Activated CD4-positive, alpha-beta memory T cell treated with anti-CD3 and anti-CD28 coated beads, Interleukin-2, amount 10 ng/mL, durations not matched to agents 7 days and 5 days (primary cell): ENCODE measurements at regions not wholly inside any gene's neighbourhood (a gene's known extent, or its start where the extent isn't known, plus 50 kb on each side); places are given as distances from the start of the nearest gene placed in this dataset.
"Not testable (repeated sequence)": the region's sequence is repeated elsewhere in the genome, so short reads cannot be mapped to it uniquely, and the experiment has no call there.

ENCODE experiments used
- CTCF ChIA-PET: fragments of 350-600 bp; sonication (Branson Sonifier 250); formaldehyde crosslinking; loops from one replicate; lab custom pipeline; 2021; ENCODE audit warnings: antibody characterized with exemption, inconsistent platforms; lab: Charles Lee
- POLR2A ChIA-PET: fragments of 350-600 bp; sonication (Branson Sonifier 250); formaldehyde crosslinking; loops from one replicate; lab custom pipeline; 2021; ENCODE audit warnings: antibody characterized with exemption; lab: Charles Lee
- DNase-seq: peaks from one replicate; pipeline ENCODE4 v3.0.0-alpha.2; 2020
- H3K27ac Mint-ChIP-seq: one replicate; pipeline ENCODE4 v1.8.0; 2021; ENCODE audit warnings: mild to moderate bottlenecking, mixed read lengths
- H3K27me3 Mint-ChIP-seq: one replicate; pipeline ENCODE4 v1.8.0; 2021; ENCODE audit warnings: mixed read lengths
- H3K36me3 Mint-ChIP-seq: one replicate; pipeline ENCODE4 v1.8.0; 2021; ENCODE audit warnings: low read depth, mixed read lengths
- H3K4me1 Mint-ChIP-seq: one replicate; pipeline ENCODE4 v1.8.0; 2021; ENCODE audit warnings: mixed read lengths
- H3K4me3 Mint-ChIP-seq: one replicate; pipeline ENCODE4 v1.8.0; 2021; ENCODE audit warnings: mild to moderate bottlenecking, mixed read lengths
- H3K9me3 Mint-ChIP-seq: one replicate; pipeline ENCODE4 v1.8.0; 2021; ENCODE audit warnings: mixed read lengths

DNA sequence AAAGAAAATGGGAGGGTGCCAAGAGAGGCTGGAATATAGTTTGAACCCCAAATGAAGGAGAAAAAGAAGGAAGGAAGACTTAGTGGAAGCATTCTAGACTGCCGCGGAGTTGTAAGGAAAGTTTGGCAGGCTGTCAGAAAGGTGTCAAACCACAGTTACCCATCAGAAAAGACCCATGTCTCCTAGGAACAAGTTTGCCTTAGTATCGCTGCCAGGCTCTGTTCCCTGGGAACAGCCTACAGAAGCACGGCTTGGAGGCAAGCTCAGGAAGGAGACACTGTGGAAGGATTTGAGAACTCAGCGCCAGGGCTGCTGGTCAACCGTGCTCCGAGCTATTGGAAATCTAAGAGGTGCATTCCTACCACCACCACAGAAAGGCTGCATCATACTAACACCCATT lies 197.4 kb downstream of the RRAGC start:
- POLR2A ChIA-PET: no interaction called here
- no peak for DNase-seq
- Mint-ChIP-seq H3K4me1 (no peaks in the 10 kb centered on the region), H3K27ac (no peak overlapping the region), H3K27me3 (peaks cover 9% of the 10 kb centered on the region), H3K4me3 (no peak overlapping the region), H3K36me3 (no peaks in the 10 kb centered on the region), H3K9me3 (peaks cover 3% of the 10 kb centered on the region)
- CTCF ChIA-PET: interaction anchor here (0.6 kb wide), 1 partner anchor 262 kb away, joined by 3 read pairs; no protein-coding TSS in a partner anchor

DNA sequence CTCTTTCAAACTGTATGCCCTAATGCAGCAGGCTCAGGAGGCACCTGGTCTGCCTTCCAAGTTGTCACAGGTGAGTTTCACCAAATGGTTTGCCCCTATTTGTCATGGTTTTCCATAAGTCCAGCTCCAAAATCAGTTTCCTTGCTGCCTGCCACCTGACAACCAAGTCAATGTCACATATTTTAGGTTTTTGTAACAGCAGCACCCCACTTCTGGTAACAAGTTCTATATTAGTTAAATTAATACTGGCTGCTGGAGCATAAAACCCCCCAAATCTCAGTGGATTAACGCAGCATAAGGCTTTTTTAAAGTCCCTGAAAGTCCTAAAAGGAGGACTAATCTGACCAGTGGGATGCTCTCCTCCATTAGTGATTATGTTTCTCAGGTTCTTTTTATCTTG lies 200.7 kb downstream of the RRAGC start:
- Mint-ChIP-seq H3K27ac (no peak overlapping the region), H3K27me3 (peaks cover 17% of the 10 kb centered on the region), H3K9me3 (peaks cover 3% of the 10 kb centered on the region), H3K36me3 (no peaks in the 10 kb centered on the region), H3K4me1 (no peaks in the 10 kb centered on the region), H3K4me3 (no peak overlapping the region)
- ChIA-PET POLR2A (no interaction called here), CTCF (no interaction called here)
- DNase-seq: no peak

DNA sequence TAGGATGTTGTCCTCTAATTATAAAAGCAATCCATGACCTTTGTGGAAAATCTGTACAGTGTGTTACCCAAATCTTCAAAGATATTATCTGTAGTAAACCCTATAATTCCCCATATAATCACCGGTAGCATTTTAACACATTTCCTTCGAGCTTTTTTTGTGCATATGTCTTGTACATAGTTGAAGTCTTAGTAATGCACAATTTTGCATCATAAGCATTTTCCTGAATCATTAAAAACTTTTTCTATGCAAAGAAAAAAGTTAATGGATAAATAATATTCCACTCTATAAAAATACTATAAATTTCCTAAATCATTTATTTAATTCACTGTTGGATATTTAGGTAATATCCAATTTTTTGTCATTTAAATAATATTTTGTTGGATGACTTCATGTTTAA lies 201.7 kb downstream of the RRAGC start:
- peaks cover 15% of the 10 kb centered on the region for H3K27me3 Mint-ChIP-seq
- no peaks in the 10 kb centered on the region for H3K4me1 Mint-ChIP-seq
- ChIA-PET CTCF (no interaction called here), POLR2A (no interaction called here)
- H3K4me3 Mint-ChIP-seq: no peak overlapping the region
- peaks cover 3% of the 10 kb centered on the region for H3K9me3 Mint-ChIP-seq
- no peak for DNase-seq
- H3K36me3 Mint-ChIP-seq: no peaks in the 10 kb centered on the region
- H3K27ac Mint-ChIP-seq: no peak overlapping the region

DNA sequence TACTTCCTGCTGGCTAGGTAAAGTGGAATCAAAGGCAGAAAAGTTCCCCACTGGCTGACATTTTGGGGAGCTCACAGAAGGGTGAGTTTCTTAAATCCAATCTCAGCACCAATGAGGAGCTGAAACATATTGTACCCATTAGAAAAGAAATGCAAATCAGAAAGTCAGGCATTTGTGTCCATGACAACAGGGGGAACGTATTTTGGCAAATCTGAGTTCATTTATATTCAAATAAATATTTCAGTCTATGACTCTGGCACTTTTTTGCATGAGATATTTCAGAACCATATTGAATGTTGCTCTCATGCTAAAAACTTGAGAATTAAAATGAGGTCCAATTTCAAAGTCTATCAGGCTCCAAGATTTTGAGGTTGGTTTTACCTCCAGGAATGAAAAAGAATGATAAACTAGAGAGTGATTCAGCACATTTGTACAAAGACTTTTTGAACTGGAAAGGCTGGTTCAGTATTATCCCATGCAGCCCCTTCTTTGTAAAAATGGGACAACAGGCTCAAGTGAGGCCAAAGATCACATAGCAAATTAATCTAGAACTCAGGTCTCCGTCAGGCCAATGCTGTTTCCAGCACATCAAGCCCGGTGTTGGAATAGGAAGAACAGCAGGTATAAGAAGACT lies 202.2 kb downstream of the RRAGC start:
- no peaks in the 10 kb centered on the region for H3K36me3 Mint-ChIP-seq

DNA sequence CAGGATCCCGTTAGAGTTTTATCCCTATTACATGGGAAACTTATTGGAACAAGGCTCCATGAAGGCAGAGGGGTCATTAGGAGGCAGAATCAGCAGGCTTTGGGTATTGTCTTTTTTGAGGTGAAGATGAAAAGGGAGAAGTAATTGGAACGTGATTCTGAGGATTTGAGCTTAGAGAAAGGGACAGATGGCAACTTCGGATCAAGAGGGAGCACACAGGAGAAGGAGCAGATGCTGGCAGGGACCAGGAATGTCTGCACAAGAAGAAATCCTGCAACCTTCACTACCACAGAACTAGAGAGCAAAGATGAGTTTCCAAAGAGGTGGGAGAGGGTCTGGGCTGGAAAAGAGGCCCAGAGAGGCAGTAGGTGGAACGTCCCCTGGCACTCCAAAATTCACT lies 202.8 kb downstream of the RRAGC start:
- Mint-ChIP-seq H3K4me3 (no peak overlapping the region), H3K36me3 (no peaks in the 10 kb centered on the region), H3K27ac (no peak overlapping the region), H3K27me3 (peaks cover 16% of the 10 kb centered on the region), H3K4me1 (no peaks in the 10 kb centered on the region), H3K9me3 (peaks cover 3% of the 10 kb centered on the region)
- no peak for DNase-seq
- POLR2A ChIA-PET: no interaction called here
- CTCF ChIA-PET: no interaction called here

More for the DNA sequence above, 202.2 kb downstream of the RRAGC start:
- Mint-ChIP-seq H3K4me3 (no peak overlapping the region), H3K27ac (no peak overlapping the region), H3K9me3 (peaks cover 3% of the 10 kb centered on the region), H3K4me1 (no peaks in the 10 kb centered on the region), H3K27me3 (peaks cover 16% of the 10 kb centered on the region)
- no peak for DNase-seq
- ChIA-PET CTCF (no interaction called here), POLR2A (no interaction called here)

DNA sequence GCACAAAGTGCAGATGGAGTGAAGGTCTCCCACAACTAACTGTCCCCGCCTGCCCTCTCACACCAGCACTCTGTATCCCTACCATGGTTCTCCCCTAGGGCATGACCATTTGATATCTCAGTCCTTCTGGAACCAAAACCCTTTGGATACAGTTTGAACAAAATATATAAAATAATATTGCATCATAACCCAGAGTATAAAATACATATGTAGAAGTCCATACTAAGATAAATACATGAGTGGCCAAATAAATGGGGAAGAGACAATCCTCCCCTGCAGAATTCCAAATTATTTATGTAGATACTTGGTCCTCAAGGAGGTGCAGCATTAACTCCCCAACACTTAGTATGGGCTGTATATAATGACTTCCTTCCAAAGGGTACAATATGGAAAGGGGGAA lies 207.4 kb downstream of the RRAGC start:
- no peak overlapping the region for H3K4me3 Mint-ChIP-seq
- peaks cover 16% of the 10 kb centered on the region for H3K27me3 Mint-ChIP-seq
- H3K9me3 Mint-ChIP-seq: no peaks in the 10 kb centered on the region
- POLR2A ChIA-PET: no interaction called here
- H3K36me3 Mint-ChIP-seq: no peaks in the 10 kb centered on the region
- H3K4me1 Mint-ChIP-seq: no peaks in the 10 kb centered on the region
- H3K27ac Mint-ChIP-seq: no peak overlapping the region
- CTCF ChIA-PET: no interaction called here
- DNase-seq: no peak

DNA sequence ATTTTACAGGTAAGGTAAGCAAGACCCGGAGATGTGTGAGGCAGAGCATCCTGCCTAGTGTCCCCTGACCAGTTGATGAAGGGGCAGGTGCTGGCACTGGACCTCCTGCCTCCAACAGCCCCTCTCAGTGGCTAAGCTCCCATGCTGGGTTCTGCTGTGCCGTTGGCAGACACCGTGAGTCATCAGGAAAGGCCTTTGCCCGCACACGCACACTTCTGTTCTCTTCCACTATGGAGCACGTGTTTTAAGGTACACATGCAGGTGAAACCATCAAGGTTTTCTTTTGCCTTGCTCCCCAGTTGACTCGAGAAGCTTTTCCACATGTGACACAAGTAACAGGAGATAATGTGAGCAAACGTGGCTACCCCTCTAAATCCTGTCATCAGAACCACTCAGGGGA lies 207.9 kb downstream of the RRAGC start:
- DNase-seq: no peak
- H3K36me3 Mint-ChIP-seq: no peaks in the 10 kb centered on the region
- CTCF ChIA-PET: no interaction called here
- H3K27ac Mint-ChIP-seq: no peak overlapping the region
- H3K9me3 Mint-ChIP-seq: no peaks in the 10 kb centered on the region
- H3K27me3 Mint-ChIP-seq: peaks cover 13% of the 10 kb centered on the region
- H3K4me1 Mint-ChIP-seq: no peaks in the 10 kb centered on the region
- POLR2A ChIA-PET: no interaction called here
- H3K4me3 Mint-ChIP-seq: no peak overlapping the region

DNA sequence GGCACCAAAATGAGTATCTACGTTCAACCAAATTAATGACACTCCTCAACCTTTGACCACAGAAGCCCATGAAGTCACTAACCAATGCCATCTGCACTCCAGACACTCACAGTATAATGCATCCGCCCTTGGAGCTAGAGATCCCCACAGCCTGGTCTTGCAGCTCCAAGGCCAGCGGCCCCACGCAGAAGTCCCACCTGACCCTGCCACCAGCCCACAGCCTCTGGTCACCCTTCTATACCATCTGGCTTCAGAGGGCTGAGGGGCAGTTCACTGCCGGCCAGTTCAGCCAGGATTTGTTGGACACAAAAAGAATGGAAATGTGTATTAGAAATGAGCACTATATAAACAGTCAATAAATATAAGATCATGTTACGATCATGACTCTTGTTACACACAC lies 211.2 kb downstream of the RRAGC start:
- Mint-ChIP-seq H3K9me3 (no peaks in the 10 kb centered on the region), H3K36me3 (no peaks in the 10 kb centered on the region), H3K4me1 (no peaks in the 10 kb centered on the region), H3K27ac (no peak overlapping the region), H3K27me3 (peaks cover 1% of the 10 kb centered on the region), H3K4me3 (no peak overlapping the region)
- ChIA-PET POLR2A (no interaction called here), CTCF (no interaction called here)
- no peak for DNase-seq

DNA sequence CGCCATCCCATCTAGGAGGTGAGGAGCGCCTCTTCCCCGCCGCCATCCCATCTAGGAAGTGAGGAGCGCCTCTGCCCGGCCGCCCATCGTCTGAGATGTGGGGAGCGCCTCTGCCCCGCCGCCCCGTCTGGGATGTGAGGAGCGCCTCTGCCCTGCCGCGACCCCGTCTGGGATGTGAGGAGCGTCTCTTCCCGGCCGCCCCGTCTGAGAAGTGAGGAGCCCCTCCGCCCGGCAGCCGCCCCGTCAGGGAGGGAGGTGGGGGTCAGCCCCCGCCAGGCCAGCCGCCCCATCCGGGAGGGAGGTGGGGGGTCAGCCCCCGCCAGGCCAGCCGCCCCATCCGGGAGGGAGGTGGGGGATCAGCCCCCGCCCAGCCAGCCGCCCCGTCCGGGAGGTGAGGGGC lies 212.2 kb downstream of the RRAGC start:
- POLR2A ChIA-PET, H3K4me3 Mint-ChIP-seq, H3K9me3 Mint-ChIP-seq, H3K36me3 Mint-ChIP-seq, H3K27ac Mint-ChIP-seq, H3K4me1 Mint-ChIP-seq, CTCF ChIA-PET, H3K27me3 Mint-ChIP-seq, DNase-seq: not testable (repeated sequence)

DNA sequence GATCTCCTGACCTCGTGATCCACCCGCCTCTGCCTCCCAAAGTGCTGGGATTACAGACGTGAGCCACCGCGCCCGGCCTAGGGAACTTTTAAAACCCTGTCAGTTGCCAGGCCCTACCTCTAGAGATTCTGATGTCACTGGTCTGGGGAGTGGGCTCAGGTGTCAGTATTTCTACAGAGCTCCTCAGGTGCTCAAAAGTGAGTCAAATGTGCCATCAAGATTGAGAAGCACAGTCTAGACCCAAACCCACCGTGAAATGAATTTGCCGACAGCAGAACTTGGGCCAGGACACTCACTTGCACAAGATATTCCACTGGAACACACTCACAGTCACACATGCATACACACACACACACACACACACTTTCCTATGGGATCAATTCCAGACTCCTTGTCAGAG lies 215.5 kb downstream of the RRAGC start:
- ChIA-PET POLR2A (no interaction called here), CTCF (no interaction called here)
- H3K36me3 Mint-ChIP-seq: no peaks in the 10 kb centered on the region
- no peak overlapping the region for H3K4me3 Mint-ChIP-seq
- H3K27ac Mint-ChIP-seq: no peak overlapping the region
- no peaks in the 10 kb centered on the region for H3K9me3 Mint-ChIP-seq
- H3K4me1 Mint-ChIP-seq: no peaks in the 10 kb centered on the region
- DNase-seq: no peak
- peaks cover 4% of the 10 kb centered on the region for H3K27me3 Mint-ChIP-seq

DNA sequence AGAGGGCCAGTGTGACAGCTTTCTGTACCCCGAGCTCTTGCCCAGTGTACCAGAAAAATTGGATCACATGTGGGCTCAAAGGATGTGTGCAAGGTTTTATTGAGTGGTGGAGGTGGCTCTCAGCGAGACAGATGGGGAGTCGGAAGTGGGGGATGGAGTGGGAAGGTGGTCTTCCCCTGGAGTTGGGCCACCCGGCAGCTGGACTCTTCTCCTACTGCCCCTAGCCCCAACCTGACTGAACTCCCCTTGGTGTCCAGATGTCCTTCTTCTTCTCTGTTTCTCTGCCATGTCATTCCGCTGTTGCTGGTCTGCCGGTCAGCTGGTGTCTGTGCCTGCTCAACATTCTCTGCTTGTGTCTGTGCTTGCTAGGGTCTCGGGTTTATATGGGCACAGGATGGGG lies 217.9 kb downstream of the RRAGC start:
- ChIA-PET CTCF (no interaction called here), POLR2A (no interaction called here)
- Mint-ChIP-seq H3K27ac (no peak overlapping the region), H3K4me3 (no peak overlapping the region), H3K9me3 (no peaks in the 10 kb centered on the region), H3K4me1 (no peaks in the 10 kb centered on the region), H3K27me3 (peaks cover 16% of the 10 kb centered on the region), H3K36me3 (no peaks in the 10 kb centered on the region)
- DNase-seq: no peak

DNA sequence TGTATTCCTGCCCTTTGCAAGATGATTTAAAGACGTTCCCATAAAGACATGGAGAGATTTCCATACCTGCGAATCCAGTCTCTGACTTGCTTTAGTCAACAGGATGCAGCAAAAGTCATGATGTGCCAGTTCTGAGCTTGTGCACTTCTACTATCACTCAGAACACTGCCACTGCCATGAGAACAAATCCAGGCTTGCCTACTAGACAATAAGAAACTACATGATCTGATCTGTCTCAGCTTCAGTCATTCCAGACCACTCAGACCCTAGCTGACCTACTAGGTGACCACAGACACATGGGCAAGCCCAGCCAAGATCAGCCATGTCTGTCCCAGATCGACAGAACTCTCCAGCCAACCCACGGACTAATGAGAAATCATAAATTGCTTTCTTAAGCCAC lies 219.2 kb downstream of the RRAGC start:
- CTCF ChIA-PET: no interaction called here
- DNase-seq: no peak
- Mint-ChIP-seq H3K4me1 (no peaks in the 10 kb centered on the region), H3K27ac (no peak overlapping the region), H3K9me3 (no peaks in the 10 kb centered on the region), H3K27me3 (peaks cover 19% of the 10 kb centered on the region), H3K4me3 (no peak overlapping the region), H3K36me3 (no peaks in the 10 kb centered on the region)
- POLR2A ChIA-PET: no interaction called here

DNA sequence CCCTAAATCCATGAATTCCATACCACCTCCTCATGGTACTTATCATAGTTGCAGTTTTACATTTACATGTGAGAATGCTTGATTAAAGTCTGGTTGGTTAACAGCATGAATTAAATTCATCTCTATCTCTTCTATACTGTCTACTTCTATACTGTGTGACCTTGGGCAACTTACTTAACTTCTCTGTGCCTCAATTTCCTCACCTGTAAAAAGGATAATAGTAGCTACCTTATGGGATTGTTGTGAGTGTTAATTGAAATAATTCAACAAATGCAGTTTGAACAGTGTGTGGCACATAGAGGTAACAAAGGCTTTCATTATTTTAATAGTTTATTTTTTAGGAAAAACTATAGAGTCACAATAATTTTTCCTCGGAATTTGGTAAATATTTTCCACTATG lies 231.3 kb downstream of the RRAGC start:
- no peak for DNase-seq

DNA sequence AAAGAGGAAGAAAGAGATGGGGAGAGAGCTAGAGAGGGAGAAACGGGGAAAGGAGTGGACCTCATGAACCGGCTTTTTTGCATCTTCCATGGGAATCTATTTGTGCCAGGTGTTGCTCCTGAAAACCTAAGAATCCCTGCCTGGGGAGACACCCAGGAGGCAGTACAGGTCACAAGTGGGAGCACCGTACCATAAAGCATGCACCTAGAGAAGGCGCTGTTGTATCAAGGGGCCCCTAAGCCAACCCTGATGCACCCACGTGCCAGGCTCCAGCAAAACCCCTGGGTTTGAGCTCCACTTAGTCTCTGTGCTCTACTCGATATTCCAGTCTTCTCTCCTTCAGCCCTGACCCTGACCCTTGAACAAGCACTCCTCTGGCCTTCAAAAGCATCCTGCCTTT lies 233.6 kb downstream of the RRAGC start:
- H3K4me1 Mint-ChIP-seq: no peaks in the 10 kb centered on the region
- ChIA-PET POLR2A (no interaction called here), CTCF (no interaction called here)
- H3K36me3 Mint-ChIP-seq: no peaks in the 10 kb centered on the region
- H3K9me3 Mint-ChIP-seq: no peaks in the 10 kb centered on the region
- peaks cover 14% of the 10 kb centered on the region for H3K27me3 Mint-ChIP-seq
- H3K27ac Mint-ChIP-seq: no peak overlapping the region
- no peak for DNase-seq
- no peak overlapping the region for H3K4me3 Mint-ChIP-seq

More for the DNA sequence above, 231.3 kb downstream of the RRAGC start:
- Mint-ChIP-seq H3K27me3 (peaks cover 34% of the 10 kb centered on the region), H3K4me3 (no peak overlapping the region), H3K9me3 (no peaks in the 10 kb centered on the region), H3K4me1 (no peaks in the 10 kb centered on the region), H3K27ac (no peak overlapping the region), H3K36me3 (no peaks in the 10 kb centered on the region)
- POLR2A ChIA-PET: no interaction called here
- CTCF ChIA-PET: no interaction called here
